SK-N-SH (cell line): ENCODE measurements at regions not wholly inside any gene's neighbourhood (a gene's known extent, or its start where the extent isn't known, plus 50 kb on each side); places are given as distances from the start of the nearest gene placed in this dataset.

ENCODE experiments used
- EP300 ChIP-seq, 2 experiments: IDR thresholded peaks; 2 replicates each; pipeline versions ENCODE4 v1.4.0 to v1.6.1; 2012; ENCODE audit warnings: borderline replicate concordance in 1 of 2, low read depth in 1 of 2, low read length in 1 of 2
- FOXM1 ChIP-seq: IDR thresholded peaks from 2 replicates; pipeline ENCODE4 v1.4.0; 2012; ENCODE audit warnings: low read depth, mild to moderate bottlenecking
- GABPA ChIP-seq: IDR thresholded peaks from 2 replicates; pipeline ENCODE4 v1.4.0; 2012; ENCODE audit warnings: low read depth, mild to moderate bottlenecking
- RFX5 ChIP-seq: IDR thresholded peaks from 2 replicates; pipeline ENCODE4 v1.6.1; 2012; ENCODE audit warnings: mild to moderate bottlenecking, improper control_type of control experiment, low read length
- TAF1 ChIP-seq: IDR thresholded peaks from 2 replicates; pipeline ENCODE4 v1.6.1; 2012; ENCODE audit warnings: low read depth, mild to moderate bottlenecking, low read length, moderate library complexity, borderline replicate concordance
- TCF12 ChIP-seq: IDR thresholded peaks from 2 replicates; pipeline ENCODE4 v1.4.0; 2012
- TEAD4 ChIP-seq: IDR thresholded peaks from 2 replicates; pipeline ENCODE4 v1.4.0; 2012; ENCODE audit warnings: mild to moderate bottlenecking, borderline replicate concordance; ENCODE audit not compliant: insufficient read depth
- YY1 ChIP-seq: IDR thresholded peaks from 2 replicates; pipeline ENCODE4 v1.4.0; 2012; ENCODE audit warnings: low read depth, mild to moderate bottlenecking
- ZBTB33 ChIP-seq: IDR thresholded peaks from 2 replicates; pipeline ENCODE4 v1.4.0; 2012; ENCODE audit warnings: low read depth, borderline replicate concordance
- TF ChIP-seq, protein P1 (sequence below): IDR thresholded peaks from 2 replicates; pipeline ENCODE4; 2012
- TF ChIP-seq, protein P2 (sequence below): fragments of 200-600 bp; sonication (generic); IDR thresholded peaks from 2 replicates; pipeline ENCODE4 v1.6.1; 2017; ENCODE audit warnings: antibody characterized with exemption, mild to moderate bottlenecking, moderate library complexity
- TF ChIP-seq, protein P3 (sequence below): IDR thresholded peaks from 2 replicates; pipeline ENCODE4 v1.4.0; 2012; ENCODE audit warnings: low read depth

GRCh38 chr13:60242043-60242595, 78.4 kb upstream of the DIAPH3 start:
- TF ChIP-seq, protein P1, sequence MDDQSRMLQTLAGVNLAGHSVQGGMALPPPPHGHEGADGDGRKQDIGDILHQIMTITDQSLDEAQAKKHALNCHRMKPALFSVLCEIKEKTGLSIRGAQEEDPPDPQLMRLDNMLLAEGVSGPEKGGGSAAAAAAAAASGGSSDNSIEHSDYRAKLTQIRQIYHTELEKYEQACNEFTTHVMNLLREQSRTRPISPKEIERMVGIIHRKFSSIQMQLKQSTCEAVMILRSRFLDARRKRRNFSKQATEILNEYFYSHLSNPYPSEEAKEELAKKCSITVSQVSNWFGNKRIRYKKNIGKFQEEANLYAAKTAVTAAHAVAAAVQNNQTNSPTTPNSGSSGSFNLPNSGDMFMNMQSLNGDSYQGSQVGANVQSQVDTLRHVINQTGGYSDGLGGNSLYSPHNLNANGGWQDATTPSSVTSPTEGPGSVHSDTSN: no peak
- TF ChIP-seq GABPA (no peak), TEAD4 (no peak), EP300 (IDR thresholded peaks at IDR 0.05; ENCODE audit: borderline replicate concordance in 1 of 2, low read depth in 1 of 2, low read length in 1 of 2) (no peak), YY1 (no peak), ZBTB33 (no peak), TCF12 (no peak), RFX5 (no peak), FOXM1 (no peak), TAF1 (no peak)
- TF ChIP-seq, protein P2, sequence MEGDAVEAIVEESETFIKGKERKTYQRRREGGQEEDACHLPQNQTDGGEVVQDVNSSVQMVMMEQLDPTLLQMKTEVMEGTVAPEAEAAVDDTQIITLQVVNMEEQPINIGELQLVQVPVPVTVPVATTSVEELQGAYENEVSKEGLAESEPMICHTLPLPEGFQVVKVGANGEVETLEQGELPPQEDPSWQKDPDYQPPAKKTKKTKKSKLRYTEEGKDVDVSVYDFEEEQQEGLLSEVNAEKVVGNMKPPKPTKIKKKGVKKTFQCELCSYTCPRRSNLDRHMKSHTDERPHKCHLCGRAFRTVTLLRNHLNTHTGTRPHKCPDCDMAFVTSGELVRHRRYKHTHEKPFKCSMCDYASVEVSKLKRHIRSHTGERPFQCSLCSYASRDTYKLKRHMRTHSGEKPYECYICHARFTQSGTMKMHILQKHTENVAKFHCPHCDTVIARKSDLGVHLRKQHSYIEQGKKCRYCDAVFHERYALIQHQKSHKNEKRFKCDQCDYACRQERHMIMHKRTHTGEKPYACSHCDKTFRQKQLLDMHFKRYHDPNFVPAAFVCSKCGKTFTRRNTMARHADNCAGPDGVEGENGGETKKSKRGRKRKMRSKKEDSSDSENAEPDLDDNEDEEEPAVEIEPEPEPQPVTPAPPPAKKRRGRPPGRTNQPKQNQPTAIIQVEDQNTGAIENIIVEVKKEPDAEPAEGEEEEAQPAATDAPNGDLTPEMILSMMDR: no peak
- TF ChIP-seq, protein P3, sequence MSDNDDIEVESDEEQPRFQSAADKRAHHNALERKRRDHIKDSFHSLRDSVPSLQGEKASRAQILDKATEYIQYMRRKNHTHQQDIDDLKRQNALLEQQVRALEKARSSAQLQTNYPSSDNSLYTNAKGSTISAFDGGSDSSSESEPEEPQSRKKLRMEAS: no peak
